ENCODE measurements at regions not wholly inside any gene's neighbourhood (a gene's known extent, or its start where the extent isn't known, plus 50 kb on each side); places are given as distances from the start of the nearest gene placed in this dataset.

GRCh38 chr4:81971061-81971460, 402.7 kb downstream of the HNRNPD start:
- H3K4me1 ChIP-seq (replicated peaks in 1 of 2): no peaks in the 10 kb centered on the region
- H3K9me3 ChIP-seq (replicated peaks in 1 of 3): no peaks in the 10 kb centered on the region
- no peak for DNase-seq
- WGBS, 4 donors: 67 to 88% (median 81%) methylated on average over 1 of the region's 1 CpG
- no peaks in the 10 kb centered on the region for H3K36me3 ChIP-seq (replicated peaks in 1 of 2)
- H3K27me3 ChIP-seq: no peaks in the 10 kb centered on the region
- intact Hi-C loops (cut with DNase I): no loop called here
- no peak overlapping the region for H3K27ac ChIP-seq
- no peak overlapping the region for H3K4me3 ChIP-seq
- TF ChIP-seq POLR2A (IDR thresholded peaks at IDR 0.05): no peak

- intact Hi-C loops (cut with DNase I): no loop called here
- WGBS, 4 donors: 84 to 100% (median 92%) methylated on average over 1 of the region's 1 CpG
- TF ChIP-seq, protein P1, sequence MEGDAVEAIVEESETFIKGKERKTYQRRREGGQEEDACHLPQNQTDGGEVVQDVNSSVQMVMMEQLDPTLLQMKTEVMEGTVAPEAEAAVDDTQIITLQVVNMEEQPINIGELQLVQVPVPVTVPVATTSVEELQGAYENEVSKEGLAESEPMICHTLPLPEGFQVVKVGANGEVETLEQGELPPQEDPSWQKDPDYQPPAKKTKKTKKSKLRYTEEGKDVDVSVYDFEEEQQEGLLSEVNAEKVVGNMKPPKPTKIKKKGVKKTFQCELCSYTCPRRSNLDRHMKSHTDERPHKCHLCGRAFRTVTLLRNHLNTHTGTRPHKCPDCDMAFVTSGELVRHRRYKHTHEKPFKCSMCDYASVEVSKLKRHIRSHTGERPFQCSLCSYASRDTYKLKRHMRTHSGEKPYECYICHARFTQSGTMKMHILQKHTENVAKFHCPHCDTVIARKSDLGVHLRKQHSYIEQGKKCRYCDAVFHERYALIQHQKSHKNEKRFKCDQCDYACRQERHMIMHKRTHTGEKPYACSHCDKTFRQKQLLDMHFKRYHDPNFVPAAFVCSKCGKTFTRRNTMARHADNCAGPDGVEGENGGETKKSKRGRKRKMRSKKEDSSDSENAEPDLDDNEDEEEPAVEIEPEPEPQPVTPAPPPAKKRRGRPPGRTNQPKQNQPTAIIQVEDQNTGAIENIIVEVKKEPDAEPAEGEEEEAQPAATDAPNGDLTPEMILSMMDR (IDR thresholded peaks at IDR 0.05): no peak
- no peak for TF ChIP-seq POLR2A (IDR thresholded peaks at IDR 0.05)
Observed at GRCh38 chr4:81970454-81970853, 403.3 kb downstream of the HNRNPD start.

GRCh38 chr4:81966676-81967075, 407.1 kb downstream of the HNRNPD start:
- Histone ChIP-seq H3K36me3 (replicated peaks in 1 of 2) (no peaks in the 10 kb centered on the region), H3K27me3 (no peaks in the 10 kb centered on the region), H3K4me1 (replicated peaks in 1 of 2) (no peaks in the 10 kb centered on the region), H3K4me3 (no peak overlapping the region), H3K27ac (no peak overlapping the region), H3K9me3 (replicated peaks in 1 of 3) (no peaks in the 10 kb centered on the region)
- no peak for DNase-seq
- intact Hi-C loops (cut with DNase I): no loop called here
- 63 to 70% (median 68%) methylated on average over 2 of the region's 2 CpGs for WGBS, 4 donors
- TF ChIP-seq, protein P1 (IDR thresholded peaks at IDR 0.05): no peak
- TF ChIP-seq POLR2A (IDR thresholded peaks at IDR 0.05): no peak

More at GRCh38 chr4:81970454-81970853, 403.3 kb downstream of the HNRNPD start:
- DNase-seq: no peak
- Histone ChIP-seq H3K4me1 (replicated peaks in 1 of 2) (no peaks in the 10 kb centered on the region), H3K4me3 (no peak overlapping the region), H3K27me3 (no peaks in the 10 kb centered on the region), H3K9me3 (replicated peaks in 1 of 3) (no peaks in the 10 kb centered on the region), H3K27ac (no peak overlapping the region), H3K36me3 (replicated peaks in 1 of 2) (no peaks in the 10 kb centered on the region)

DNA sequence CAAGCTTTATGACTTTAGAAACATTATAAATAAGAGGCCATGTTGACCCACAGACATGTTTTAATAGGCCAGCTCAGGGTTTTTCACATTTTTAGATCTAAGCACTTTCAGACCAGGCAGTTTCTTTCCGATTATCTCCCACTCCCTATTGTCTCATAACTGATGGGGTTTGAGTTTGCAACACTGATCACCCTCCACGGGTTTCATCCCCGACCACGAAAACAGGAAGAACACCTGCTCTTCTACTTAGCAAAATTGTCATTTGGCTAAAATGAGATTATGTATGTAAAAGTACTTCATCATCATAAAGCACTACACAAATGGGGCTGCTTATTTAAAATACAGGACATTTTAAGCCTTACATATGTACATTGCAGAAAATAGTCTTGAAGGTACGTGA, 407.9 kb downstream of the HNRNPD start:
- Histone ChIP-seq H3K27ac (no peak overlapping the region), H3K4me3 (no peak overlapping the region), H3K9me3 (replicated peaks in 1 of 3) (no peaks in the 10 kb centered on the region), H3K27me3 (no peaks in the 10 kb centered on the region), H3K4me1 (replicated peaks in 1 of 2) (no peaks in the 10 kb centered on the region), H3K36me3 (replicated peaks in 1 of 2) (no peaks in the 10 kb centered on the region)
- no peak for DNase-seq
- 64 to 80% (median 71%) methylated on average over 5 of the region's 5 CpGs for WGBS, 4 donors
- TF ChIP-seq, protein P1 (IDR thresholded peaks at IDR 0.05): no peak
- TF ChIP-seq POLR2A (IDR thresholded peaks at IDR 0.05): no peak
- intact Hi-C loops (cut with DNase I): no loop called here

GRCh38 chr4:81965454-81965853, 408.3 kb downstream of the HNRNPD start:
- H3K27me3 ChIP-seq: no peaks in the 10 kb centered on the region
- no peak overlapping the region for H3K27ac ChIP-seq
- H3K4me3 ChIP-seq: no peak overlapping the region
- no peak for DNase-seq
- no peaks in the 10 kb centered on the region for H3K9me3 ChIP-seq (replicated peaks in 1 of 3)
- TF ChIP-seq POLR2A (IDR thresholded peaks at IDR 0.05): no peak
- TF ChIP-seq, protein P1 (IDR thresholded peaks at IDR 0.05): no peak
- H3K4me1 ChIP-seq (replicated peaks in 1 of 2): no peaks in the 10 kb centered on the region
- intact Hi-C loops (cut with DNase I): no loop called here
- 70 to 83% (median 76%) methylated on average over 1 of the region's 1 CpG for WGBS, 4 donors
- no peaks in the 10 kb centered on the region for H3K36me3 ChIP-seq (replicated peaks in 1 of 2)
